GM21528 (cell line): ENCODE measurements at regions not wholly inside any gene's neighbourhood (a gene's known extent, or its start where the extent isn't known, plus 50 kb on each side); places are given as distances from the start of the nearest gene placed in this dataset.
A peak's percentile ranks its signal among the peaks of the same experiment; 100 is the strongest.
"Not testable (repeated sequence)": the region's sequence is repeated elsewhere in the genome, so short reads cannot be mapped to it uniquely, and the experiment has no call there.

ENCODE experiments used
- ATAC-seq: cut with Tn5 transposase; IDR thresholded peaks from one replicate; pipeline ENCODE4 v1.9.1; 2021; ENCODE audit warnings: mild to moderate bottlenecking, moderate library complexity; ENCODE audit not compliant: unreplicated experiment, low FRiP score

DNA sequence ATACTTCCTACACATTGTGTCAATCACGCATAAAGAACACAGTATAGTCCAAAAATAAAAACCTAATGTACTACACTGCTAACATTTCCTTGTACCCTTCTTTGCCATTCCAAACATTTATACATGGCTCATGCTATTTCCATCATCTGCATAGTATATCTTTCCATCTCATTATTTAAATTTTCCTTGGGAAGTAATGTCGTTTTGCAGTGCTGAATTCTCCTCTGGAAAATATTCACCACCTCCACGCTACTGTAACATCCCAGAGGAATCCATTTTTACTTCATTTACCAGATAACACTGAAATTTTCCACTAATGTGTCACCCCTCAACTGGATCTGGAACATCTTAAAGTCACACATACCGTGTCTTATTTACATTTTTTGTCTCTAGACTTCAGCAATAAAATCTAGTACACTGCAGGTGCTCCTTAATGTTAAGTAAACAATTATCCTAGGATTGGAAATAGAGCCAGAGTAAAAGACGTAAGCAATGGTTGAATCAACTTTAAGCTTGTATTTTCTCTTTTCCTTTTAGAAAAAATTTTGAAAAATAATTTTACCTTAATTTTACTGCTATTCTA, 881.0 kb downstream of the AMY1C start:
- no peak for ATAC-seq

DNA sequence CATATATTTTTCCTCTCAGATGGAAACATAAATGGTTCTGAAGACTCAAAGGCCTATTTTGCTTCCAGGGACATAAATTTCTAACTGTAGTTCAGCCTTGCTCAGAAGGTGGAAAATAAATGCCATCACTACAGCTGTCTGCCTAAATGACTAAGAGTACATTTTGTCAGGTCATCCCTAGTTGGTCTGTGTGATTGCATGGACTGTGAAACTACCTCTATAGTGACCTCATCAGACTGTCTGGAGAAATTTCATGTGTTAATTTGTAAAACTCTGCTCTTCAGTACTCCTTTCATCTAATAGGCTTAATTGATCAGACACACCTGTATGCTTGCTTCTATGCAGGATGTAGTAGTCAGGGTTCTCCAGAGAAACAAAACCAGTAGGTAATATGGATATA, 886.9 kb downstream of the AMY1C start:
- no peak for ATAC-seq

DNA sequence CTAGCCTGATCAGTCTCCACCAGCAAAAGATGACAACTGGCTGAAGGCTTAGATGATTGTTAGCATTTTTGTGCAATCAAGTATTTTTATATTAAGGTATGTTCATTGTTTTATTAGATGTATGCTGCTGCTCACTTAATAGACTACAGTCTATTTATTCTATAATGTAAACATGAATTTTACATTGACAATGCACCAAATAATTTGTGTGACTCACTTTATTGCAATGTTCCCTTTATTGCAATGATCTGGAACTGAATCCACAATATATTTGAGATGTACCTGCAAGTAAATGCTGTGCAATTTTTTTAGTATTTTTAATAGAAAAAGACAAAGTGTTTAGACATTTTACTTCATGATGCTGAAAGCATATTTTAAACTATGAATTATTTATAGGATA, 896.5 kb downstream of the AMY1C start:
- no peak for ATAC-seq

DNA sequence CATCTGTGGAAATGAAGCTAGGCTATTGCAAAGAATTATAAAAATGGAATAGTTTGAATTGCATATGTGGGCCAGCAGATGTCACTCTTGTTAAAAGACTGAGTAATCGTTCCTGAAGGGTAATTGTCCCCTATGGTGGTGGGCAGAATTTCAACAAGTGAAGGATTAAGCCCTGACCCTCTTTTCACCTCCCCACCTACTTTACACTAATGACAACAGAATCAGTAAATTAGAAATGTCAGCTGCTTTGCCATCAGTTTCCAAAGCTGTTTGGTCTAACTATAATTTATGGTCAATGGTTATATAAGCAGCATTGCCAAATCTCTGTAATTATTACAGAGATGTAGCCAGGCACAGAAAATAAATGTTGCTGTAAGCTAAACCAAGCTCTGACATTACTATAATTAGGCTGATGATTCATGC, 898.6 kb downstream of the AMY1C start:
- ATAC-seq, result peak; percentile 73

DNA sequence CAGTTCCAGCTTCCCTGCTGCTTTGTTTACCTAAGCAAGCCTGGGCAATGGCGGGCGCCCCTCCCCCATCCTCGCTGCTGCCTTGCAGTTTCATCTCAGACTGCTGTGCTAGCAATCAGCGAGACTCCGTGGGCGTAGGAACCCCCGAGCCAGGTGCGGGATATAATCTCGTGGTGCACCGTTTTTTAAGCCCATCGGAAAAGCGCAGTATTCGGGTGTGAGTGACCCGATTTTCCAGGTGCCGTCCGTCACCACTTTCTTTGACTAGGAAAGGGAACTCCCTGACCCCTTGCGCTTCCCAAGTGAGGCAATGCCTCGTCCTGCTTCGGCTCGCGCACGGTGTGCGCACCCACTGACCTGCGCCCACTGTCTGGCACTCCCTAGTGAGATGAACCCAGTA, 914.7 kb downstream of the AMY1C start:
- ATAC-seq, result not testable (repeated sequence)

DNA sequence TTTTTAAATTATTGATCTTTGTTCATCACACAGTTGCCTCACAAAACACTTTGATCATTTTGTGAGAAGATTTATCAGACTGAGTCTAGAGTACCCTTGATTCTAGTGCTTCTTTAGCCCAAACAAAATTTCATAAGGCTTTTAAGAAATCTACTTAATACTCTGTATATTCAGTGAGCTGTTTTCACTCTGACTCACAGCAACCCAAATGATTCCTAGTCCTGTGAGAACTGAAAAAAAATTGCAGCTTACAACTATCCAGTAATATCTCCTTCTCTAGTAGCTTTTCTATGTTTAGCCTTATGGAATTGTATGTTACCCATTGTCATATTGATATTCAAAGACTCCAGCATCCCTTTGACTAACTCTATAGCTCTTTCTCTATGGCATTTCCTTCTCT, 915.6 kb downstream of the AMY1C start:
- no peak for ATAC-seq

DNA sequence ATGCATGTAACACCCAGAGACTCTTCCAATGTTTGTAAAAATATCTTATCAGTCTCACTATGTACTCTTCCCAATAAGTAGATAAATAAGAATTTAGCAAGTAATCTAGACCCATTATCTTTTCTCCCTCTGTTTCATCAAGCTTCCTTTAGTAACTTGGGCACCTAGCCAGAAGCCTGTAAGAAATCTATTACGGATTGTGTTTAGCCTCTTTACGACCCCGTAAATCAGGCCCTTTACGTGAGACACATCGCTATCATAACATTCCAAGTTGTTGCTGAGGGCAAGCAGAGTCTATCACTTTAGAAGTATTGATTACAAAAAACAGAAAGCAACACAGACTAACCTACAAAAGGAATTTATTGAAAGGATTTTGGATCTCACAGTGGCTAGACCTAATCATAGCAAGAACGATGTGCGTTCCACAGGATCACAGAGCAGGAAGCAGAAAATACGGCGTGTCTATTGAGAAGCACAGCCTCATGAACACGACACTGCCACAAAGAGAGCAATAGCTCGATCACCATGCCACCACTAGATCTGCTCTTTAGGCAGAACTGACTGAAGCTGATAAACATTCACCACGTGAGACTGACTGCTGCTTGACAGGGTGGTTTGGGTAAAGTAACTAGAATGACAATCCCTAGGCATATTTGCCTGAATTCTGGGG, 922.1 kb downstream of the AMY1C start:
- ATAC-seq, result no peak

DNA sequence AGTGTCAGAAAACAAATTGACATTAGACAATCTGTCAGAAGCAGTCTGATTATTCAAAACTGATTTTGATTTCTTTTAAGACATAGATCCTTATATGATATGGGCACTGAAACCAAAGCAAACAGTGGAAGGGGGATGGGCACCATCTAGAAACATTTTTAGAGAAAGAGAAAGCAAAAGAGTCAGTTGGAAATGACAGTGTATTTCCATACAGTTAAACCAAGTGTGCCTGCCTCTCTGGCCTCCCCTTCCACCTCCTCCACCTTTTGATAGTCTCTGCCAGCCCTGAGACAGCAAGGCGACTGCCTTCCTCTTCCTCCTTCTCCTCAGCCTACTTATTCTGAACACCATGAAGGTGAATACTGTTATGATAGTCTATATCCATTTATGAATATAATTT, 949.7 kb downstream of the AMY1C start:
- no peak for ATAC-seq

DNA sequence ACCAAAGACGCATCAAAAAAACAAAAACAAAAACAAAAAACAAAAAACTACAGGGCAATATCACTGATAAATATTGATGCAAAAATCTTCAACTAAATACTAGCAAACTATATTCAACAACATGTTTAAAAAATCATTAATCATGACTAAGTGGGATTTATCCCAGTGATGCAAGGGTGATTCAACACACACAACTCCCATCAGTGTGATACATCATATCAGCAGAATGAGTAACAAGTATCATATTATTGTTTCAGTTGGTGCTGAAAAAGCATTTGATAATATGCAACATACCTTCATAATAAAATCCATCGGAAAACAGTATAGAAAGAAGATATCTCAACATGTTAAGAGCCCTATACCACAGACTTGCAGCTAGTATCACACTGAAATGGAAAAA, 953.0 kb downstream of the AMY1C start:
- ATAC-seq, result no peak

DNA sequence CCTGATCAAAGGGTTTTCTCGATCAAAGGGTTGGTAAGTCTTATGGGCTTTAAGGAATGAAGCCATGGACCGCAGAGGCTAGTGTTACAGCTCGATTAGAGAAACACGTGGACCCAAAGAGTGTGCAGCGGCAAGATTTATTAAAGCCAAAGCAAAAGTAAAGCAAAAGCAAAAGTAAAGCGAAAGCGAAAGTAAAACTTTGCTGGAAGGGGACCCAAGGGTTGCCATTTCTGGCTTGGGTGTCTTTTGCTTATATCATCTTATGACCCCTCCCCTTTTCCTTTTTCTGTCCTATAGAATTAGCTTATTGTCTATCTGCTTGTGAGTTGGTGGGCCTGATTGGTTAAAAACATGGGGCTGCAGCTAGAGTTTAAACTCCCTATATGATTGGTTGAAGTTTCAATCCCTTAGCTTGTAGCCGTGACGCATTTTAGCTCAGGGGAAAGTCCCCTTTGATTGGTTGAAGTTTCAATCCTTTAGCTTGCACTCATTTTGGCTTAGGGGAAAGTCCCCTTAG, 957.0 kb downstream of the AMY1C start:
- no peak for ATAC-seq

DNA sequence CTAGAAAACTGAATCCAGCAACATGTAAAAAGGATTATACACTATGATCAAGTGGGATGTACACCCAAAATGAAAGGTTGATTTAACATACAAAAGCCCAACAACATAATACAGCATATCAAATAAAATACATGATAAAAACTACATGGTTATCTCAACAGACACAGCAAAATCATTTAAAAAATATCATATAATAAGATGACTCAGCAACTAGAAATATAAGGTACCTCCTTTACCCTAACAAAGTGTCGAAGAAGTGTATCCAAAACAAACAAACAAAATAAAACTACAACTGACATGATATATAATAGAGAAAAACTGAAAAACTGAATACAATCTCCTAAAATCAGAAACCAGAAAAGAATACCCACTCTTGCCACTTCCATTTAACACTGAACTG, 969.1 kb downstream of the AMY1C start:
- no peak for ATAC-seq

DNA sequence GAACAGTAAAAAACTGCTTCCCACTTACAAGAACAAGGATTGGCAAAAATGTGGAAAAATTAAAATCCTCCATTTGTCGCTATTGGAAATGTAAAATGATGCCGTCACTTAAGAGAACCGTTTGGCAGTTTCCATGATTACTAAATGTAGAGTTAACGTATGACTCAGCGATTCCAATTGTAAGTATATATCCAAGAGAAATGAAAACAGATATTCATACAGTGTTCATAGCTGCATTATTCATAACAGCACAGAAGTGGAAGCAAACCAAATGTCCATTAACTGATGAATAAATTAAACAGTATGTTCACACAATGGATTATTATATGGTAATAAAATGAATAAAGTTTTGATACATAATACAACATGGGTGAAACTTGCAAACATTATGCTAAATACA, 971.0 kb downstream of the AMY1C start:
- ATAC-seq, result no peak

DNA sequence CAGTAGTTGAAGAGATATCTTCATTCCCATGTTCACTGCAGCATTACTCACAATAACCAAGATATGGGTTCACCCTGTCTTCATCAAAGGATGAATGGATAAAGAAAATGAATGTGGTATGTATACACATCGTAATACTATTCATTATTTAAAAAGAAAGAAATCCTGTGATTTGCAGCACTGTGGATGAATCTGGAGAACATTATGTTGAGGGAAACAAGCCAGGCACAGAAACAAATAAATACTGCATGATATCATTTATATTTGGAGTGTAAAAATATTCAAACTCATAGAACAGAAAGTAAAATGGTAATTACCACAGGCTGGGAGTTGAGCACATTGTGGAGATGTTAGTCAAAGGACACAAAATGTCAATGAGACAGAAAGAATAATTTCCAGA, 977.2 kb downstream of the AMY1C start:
- no peak for ATAC-seq

DNA sequence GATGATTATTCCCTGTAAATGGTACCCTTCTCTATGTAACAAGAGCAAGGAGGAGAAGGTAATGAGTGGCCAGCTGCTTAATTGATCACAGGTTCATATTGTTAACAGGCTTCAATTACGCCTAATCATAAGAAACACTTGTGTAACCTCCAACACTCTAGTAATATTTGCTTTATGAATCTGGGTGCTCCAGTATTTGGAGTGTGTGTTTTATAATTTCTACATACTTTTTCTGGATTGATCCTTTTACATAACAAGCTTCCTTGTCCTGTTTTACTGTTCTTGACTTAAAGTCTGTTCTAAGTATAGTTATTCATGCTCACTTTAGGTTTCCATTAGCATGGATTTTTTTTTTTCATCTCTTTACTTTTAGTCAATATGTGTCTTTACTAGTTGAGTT, 984.2 kb downstream of the AMY1C start:
- ATAC-seq, result no peak

DNA sequence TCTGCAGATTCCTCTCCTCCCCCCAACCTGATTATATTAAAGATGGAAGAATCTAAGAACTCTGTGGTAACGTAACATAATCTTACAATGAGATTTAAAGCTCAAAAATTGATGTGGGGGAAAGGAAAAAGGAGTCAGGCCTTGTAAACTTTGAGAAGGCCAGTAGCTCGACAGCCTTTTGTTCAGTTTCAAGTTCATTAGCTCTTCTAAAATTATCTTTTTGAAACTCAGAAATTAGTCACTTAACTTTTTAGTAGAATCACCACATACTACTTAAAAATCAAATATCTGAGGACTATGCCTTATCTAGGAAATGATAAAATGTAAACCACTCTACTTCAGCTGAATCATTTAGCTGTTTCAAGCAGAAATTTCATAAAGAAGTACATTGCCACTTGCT, 996.2 kb downstream of the AMY1C start:
- no peak for ATAC-seq

DNA sequence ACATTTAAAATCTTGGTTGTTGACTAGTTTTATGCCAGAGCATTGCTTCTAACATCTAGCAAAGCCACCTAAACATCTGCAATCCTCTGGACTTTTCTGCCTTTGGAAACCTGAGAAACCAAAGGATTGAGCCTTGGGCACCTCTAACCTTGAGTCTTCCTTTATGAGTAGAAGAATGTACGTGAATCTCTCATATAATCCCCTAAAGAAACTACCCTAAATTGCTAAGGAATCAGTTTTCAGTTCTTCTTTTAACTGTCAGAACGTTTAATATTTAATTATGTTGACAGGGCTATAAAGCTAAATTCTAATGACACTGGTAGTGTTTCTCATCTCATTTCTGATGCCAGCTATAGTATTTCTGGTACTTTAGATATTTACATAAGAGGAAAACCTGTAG, 997.3 kb downstream of the AMY1C start:
- peak; percentile 55 for ATAC-seq

DNA sequence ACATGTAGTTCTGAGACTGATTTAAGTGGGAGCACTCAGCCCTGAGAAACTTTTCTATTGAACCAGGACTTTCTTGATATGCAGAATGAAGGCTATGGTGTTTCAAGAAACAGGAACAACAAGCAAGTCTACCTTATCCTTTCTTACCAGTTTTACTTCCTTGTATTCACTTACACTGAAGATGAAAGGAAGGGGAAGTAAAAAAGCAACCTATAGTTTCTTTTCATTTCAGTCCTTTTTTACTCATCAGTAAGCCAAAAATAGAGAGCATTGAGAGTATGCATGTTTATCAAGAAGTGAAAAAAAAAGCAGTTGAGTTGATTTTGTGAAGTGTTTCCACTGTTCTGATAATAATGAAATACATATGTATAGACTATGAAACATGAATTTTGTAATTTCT, 1010.3 kb downstream of the AMY1C start:
- ATAC-seq, result peak; percentile 96

DNA sequence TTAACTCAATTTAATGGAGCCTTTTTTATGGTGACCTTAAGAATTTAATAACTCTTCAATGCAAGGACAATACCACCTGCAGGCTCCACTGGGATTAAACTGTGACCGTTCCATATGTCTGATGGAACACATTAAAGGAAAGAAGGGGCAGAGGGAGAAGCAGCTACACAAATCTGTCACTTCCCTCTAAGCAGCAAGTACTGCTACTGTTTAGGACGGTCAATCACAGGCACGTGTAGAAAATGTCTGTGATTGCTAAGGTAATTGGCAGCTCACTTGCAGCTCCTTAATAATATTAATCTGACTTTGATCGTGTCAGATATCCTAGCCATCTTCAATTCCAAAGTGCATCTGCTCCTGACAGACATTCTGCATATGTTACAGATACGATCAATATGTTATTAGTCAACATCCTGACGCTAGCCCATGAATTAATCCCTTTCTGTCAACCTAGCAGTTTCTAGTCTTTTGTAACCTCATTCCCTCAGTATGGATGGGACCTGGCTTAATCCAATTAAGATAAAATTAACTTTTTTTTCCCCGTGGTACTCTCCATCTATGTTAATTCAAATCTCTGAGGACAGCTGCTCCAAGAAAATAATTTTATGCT, 1012.4 kb downstream of the AMY1C start:
- no peak for ATAC-seq

DNA sequence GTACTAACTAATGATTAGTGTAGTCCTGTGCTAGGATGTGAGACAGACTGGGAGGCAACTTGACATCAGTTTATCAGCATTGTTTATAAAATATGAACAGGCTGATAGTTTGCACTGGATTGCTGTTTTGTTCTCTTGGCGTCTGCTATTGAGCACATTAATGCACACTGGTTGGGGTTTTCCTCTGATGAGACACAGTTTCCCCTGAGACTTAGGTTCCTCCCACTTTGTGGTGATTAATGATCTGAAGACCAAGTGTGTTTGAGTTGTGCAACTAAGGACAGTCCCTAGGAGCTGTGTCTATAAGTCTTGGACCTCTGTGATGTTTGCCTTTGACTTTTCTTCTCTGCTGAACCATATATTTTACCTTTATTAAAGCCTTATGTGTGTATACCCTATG, 1015.4 kb downstream of the AMY1C start:
- peak; percentile 73 for ATAC-seq

DNA sequence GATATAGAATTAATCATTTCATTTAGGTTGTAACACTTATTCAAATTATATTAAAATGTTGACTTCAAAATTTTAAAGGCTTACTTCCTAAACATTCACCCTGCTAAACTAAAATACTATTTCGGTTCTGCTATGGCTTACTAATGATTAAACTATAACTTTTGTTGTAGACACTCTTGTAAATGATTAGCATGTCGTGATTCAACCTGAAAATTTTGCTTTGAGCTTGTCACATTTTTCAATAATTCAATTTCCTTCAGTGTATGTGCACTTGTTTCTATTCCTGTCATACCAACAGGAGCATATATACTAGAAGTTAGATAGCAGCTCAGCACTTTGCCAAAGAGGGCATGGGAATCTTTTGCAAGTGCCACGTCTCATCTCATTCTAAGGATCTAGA, 1018.8 kb downstream of the AMY1C start:
- ATAC-seq, result peak; percentile 68

DNA sequence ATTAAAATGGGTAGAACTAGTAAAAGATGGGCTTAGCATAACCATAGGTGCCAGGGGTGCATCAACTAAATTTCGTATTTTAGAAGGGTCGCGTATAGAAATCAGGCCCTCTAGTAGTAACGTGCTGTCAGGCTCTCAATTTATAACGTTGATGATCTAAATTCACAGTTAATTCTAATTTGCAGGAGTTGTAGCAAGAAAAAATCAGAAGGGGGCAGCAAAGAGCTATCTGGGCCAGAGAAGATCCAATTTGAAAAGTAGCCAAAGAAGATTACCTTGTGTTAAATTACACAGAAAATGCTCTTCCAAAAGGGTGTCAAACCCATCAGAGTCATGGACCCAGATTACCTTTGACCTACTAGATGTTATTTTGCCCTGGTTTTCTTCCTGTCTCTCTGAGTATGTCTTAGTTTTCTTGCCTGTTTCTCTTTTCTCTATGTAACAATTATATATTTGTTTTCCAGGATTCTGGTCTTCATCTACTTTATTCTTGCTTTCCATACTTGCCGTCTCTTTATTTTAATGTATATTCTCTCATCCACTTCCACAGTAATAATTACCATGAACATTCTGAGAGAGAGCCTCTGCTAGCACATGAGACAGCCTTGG, 1030.9 kb downstream of the AMY1C start:
- no peak for ATAC-seq
